Fibroblast of villous mesenchyme (primary cell): ENCODE measurements at regions not wholly inside any gene's neighbourhood (a gene's known extent, or its start where the extent isn't known, plus 50 kb on each side); places are given as distances from the start of the nearest gene placed in this dataset.

ENCODE experiments used
- DNase-seq: peaks from one replicate; pipeline ENCODE4 v3.0.0-alpha.2; 2010; ENCODE audit warnings: low read depth
- H3K4me3 ChIP-seq: 2 replicates; pipeline ENCODE4 v1.5.1; 2011; ENCODE audit warnings: low read depth, mild to moderate bottlenecking, low read length
- CTCF ChIP-seq: IDR thresholded peaks from 2 replicates; pipeline ENCODE4 v1.5.1; 2012; ENCODE audit warnings: low read depth, mild to moderate bottlenecking, low read length; ENCODE audit not compliant: insufficient read depth

- no peak overlapping the region for H3K4me3 ChIP-seq
- DNase-seq: no peak
- TF ChIP-seq CTCF: no peak
Measured at GRCh38 chr11:70820311-70820710, 422.0 kb downstream of the CTTN start.

- no peak overlapping the region for H3K4me3 ChIP-seq
- TF ChIP-seq CTCF: no peak
- DNase-seq: no peak
Measured at GRCh38 chr11:70820712-70821111, 422.4 kb downstream of the CTTN start.

- no peak for DNase-seq
- H3K4me3 ChIP-seq: no peak overlapping the region
- TF ChIP-seq CTCF: no peak
Measured at GRCh38 chr11:70823771-70824170, 425.4 kb downstream of the CTTN start.

- no peak overlapping the region for H3K4me3 ChIP-seq
- no peak for TF ChIP-seq CTCF
- DNase-seq: no peak
Measured at GRCh38 chr11:70824605-70825245, 426.4 kb downstream of the CTTN start.

GRCh38 chr11:70825893-70826540 is 426.4 kb downstream of the SHANK2 start:
- TF ChIP-seq CTCF: no peak
- DNase-seq: no peak
- H3K4me3 ChIP-seq: no peak overlapping the region

GRCh38 chr11:70826541-70827335 is 425.6 kb downstream of the SHANK2 start:
- no peak overlapping the region for H3K4me3 ChIP-seq
- no peak for TF ChIP-seq CTCF
- peak; percentile 4 for DNase-seq
